Psoas muscle (tissue), 7 donors: ENCODE measurements at regions not wholly inside any gene's neighbourhood (a gene's known extent, or its start where the extent isn't known, plus 50 kb on each side); places are given as distances from the start of the nearest gene placed in this dataset.
"Not testable (repeated sequence)": the region's sequence is repeated elsewhere in the genome, so short reads cannot be mapped to it uniquely, and the experiment has no call there.

ENCODE experiments used
- ATAC-seq, 4 donors: fragments of 200-7000 bp; cut with Tn5 transposase; one replicate each; pipeline ENCODE4 v1.9.1; 2020; ENCODE audit warnings: moderate library complexity in 3 of 4, mild to moderate bottlenecking in 2 of 4
- DNase-seq, 2 donors: peaks; one replicate each; pipeline ENCODE4 v3.0.0-alpha.2; 2020
- H3K27ac ChIP-seq: fragments of 200-600 bp; one replicate; pipeline ENCODE4 v1.8.0; 2022
- H3K27me3 ChIP-seq, 3 donors: fragments of 200-600 bp in 1 of 3; one replicate each; pipeline versions ENCODE4 v1.6.1 to v1.8.0; 2013 to 2022; ENCODE audit warnings: low read length in 2 of 3, mild to moderate bottlenecking in 2 of 3, moderate library complexity in 1 of 3; ENCODE audit not compliant: insufficient read depth in 3 of 3
- H3K36me3 ChIP-seq, 2 donors: fragments of 200-600 bp in 1 of 2; one replicate each; pipeline versions ENCODE4 v1.6.1 to v1.8.0; 2013 to 2022; ENCODE audit warnings: low read depth in 1 of 2, mild to moderate bottlenecking in 1 of 2, moderate library complexity in 1 of 2; ENCODE audit not compliant: insufficient read depth in 1 of 2
- H3K4me1 ChIP-seq: fragments of 200-600 bp; one replicate; pipeline ENCODE4 v1.8.0; 2022
- H3K4me3 ChIP-seq: fragments of 200-600 bp; one replicate; pipeline ENCODE4 v1.8.0; 2022; ENCODE audit warnings: mild to moderate bottlenecking
- H3K9me3 ChIP-seq: fragments of 200-600 bp; one replicate; pipeline ENCODE4 v1.8.0; 2022
- CTCF ChIP-seq: fragments of 200-600 bp; IDR thresholded peaks from one replicate; pipeline ENCODE4 v1.8.0; 2022; ENCODE audit warnings: antibody characterized with exemption
- WGBS, 3 donors: extraction: QIAGEN DNeasy Blood & Tissue Kit; methylation state at CpG; one replicate each; pipeline versions ENCODE4 v1.1.6 to v1.1.7; 2013; 5-methylcytosine and 5-hydroxymethylcytosine counted together
- intact Hi-C, 2 donors: fragments of 100-400 bp; cut with DNase I; formaldehyde crosslinking; loops; one replicate each; pipeline versions ENCODE4 v1.11.0 to v1.14.2; 2022
- donor health status: healthy with polysubstance abuse.
- donor health status: DM: no; HTN: no; CAD: no; lungs with moderate emphysema.
- donor health status: Bipolar disorder and iron deficiency.
- donor health status: healthy.
- donor health status: DM: yes; HTN: yes; CAD: no.
- donor health status: DM: no; HTN: no; CAD: no.
- donor health status: DM: yes; HTN: yes; CAD: no.

GRCh38 chr7:76125560-76125959 lies 76.1 kb upstream of the SRRM3 start:
- H3K4me1 ChIP-seq, result no peaks in the 10 kb centered on the region
- no peaks in the 10 kb centered on the region for H3K9me3 ChIP-seq
- WGBS, 3 donors, result 89 to 96% (median 95%) methylated on average over 2 of the region's 2 CpGs
- TF ChIP-seq CTCF, result no peak
- H3K4me3 ChIP-seq, result no peak overlapping the region
- no peak for DNase-seq
- no peak for ATAC-seq
- intact Hi-C loops, result loop anchor here in 1 of 2 donors (10.0 kb wide), 1 partner anchor 61 kb away; no protein-coding TSS in a partner anchor
- H3K36me3 ChIP-seq, result no peaks in the 10 kb centered on the region
- H3K27me3 ChIP-seq, result no peaks in the 10 kb centered on the region
- no peak overlapping the region for H3K27ac ChIP-seq

- Histone ChIP-seq H3K9me3 (no peaks in the 10 kb centered on the region), H3K36me3 (no peaks in the 10 kb centered on the region), H3K27ac (no peak overlapping the region), H3K4me1 (no peaks in the 10 kb centered on the region), H3K27me3 (no peaks in the 10 kb centered on the region), H3K4me3 (no peak overlapping the region)
- intact Hi-C loops, result loop anchor here in 1 of 2 donors (10.0 kb wide), 1 partner anchor 62 kb away; no protein-coding TSS in a partner anchor
- ATAC-seq (no peak), DNase-seq (no peak)
- no peak for TF ChIP-seq CTCF
- 92% methylated on average over 4 of the region's 4 CpGs for WGBS, 3 donors
These were observed 75.1 kb upstream of the SRRM3 start for GRCh38 chr7:76126632-76127031.

GRCh38 chr7:76129366-76129765 lies 72.3 kb upstream of the SRRM3 start:
- DNase-seq, result no peak
- no peak for TF ChIP-seq CTCF
- no peaks in the 10 kb centered on the region for H3K27me3 ChIP-seq
- no peak overlapping the region for H3K27ac ChIP-seq
- intact Hi-C loops, result loop anchor here in 1 of 2 donors (10.0 kb wide), 1 partner anchor 65 kb away; no protein-coding TSS in a partner anchor
- H3K36me3 ChIP-seq, result no peaks in the 10 kb centered on the region
- H3K4me1 ChIP-seq, result no peaks in the 10 kb centered on the region
- ATAC-seq, result no peak
- H3K4me3 ChIP-seq, result no peak overlapping the region
- H3K9me3 ChIP-seq, result no peaks in the 10 kb centered on the region
- 71 to 75% (median 74%) methylated on average over 5 of the region's 5 CpGs for WGBS, 3 donors

- no peaks in the 10 kb centered on the region for H3K4me1 ChIP-seq
- TF ChIP-seq CTCF, result no peak
- intact Hi-C loops, result loop anchor here in 1 of 2 donors (10.0 kb wide), 1 partner anchor 65 kb away; no protein-coding TSS in a partner anchor
- H3K9me3 ChIP-seq, result no peaks in the 10 kb centered on the region
- no peak for ATAC-seq
- 86 to 89% (median 88%) methylated on average over 8 of the region's 8 CpGs for WGBS, 3 donors
- H3K36me3 ChIP-seq, result no peaks in the 10 kb centered on the region
- H3K27me3 ChIP-seq, result no peaks in the 10 kb centered on the region
- no peak overlapping the region for H3K4me3 ChIP-seq
- no peak overlapping the region for H3K27ac ChIP-seq
- no peak for DNase-seq
These were observed 71.9 kb upstream of the SRRM3 start for GRCh38 chr7:76129836-76130235.

GRCh38 chr7:76130661-76131060 lies 71.0 kb upstream of the SRRM3 start:
- TF ChIP-seq CTCF, result peak; percentile 30
- DNase-seq, H3K4me1 ChIP-seq, H3K36me3 ChIP-seq, H3K27me3 ChIP-seq, H3K27ac ChIP-seq, intact Hi-C loops, H3K4me3 ChIP-seq, H3K9me3 ChIP-seq: not testable (repeated sequence)
- peak in 3 of 4 donors; percentile 54 to 65 (median 64) for ATAC-seq

- H3K36me3 ChIP-seq, DNase-seq, H3K27ac ChIP-seq: not testable (repeated sequence)
These were observed 69.8 kb upstream of the SRRM3 start for GRCh38 chr7:76131887-76132286.

More at GRCh38 chr7:76131887-76132286, 69.8 kb upstream of the SRRM3 start:
- H3K27me3 ChIP-seq, ATAC-seq, H3K4me1 ChIP-seq, intact Hi-C loops, H3K4me3 ChIP-seq, H3K9me3 ChIP-seq: not testable (repeated sequence)
- 77 to 82% (median 79%) methylated on average over 5 of the region's 5 CpGs for WGBS, 3 donors
